PC-3 (cell line): ENCODE measurements at regions not wholly inside any gene's neighbourhood (a gene's known extent, or its start where the extent isn't known, plus 50 kb on each side); places are given as distances from the start of the nearest gene placed in this dataset.

ENCODE experiments used
- ATAC-seq: fragments of 200-7000 bp; cut with Tn5 transposase; 2 replicates; pipeline ENCODE4 v1.9.1; 2020; ENCODE audit warnings: mild to moderate bottlenecking, moderate library complexity
- BruUV-seq: library from RNA; stranded (reverse); fragments of 400-500 nt; replicated peaks from 2 replicates; lab custom pipeline; 2021; lab: Mats Ljungman, UMichigan
- CTCF ChIA-PET: fragments of 300-600 bp; sonication (Branson Sonifier 250); formaldehyde crosslinking; loops from one replicate; lab custom pipeline; 2022; ENCODE audit warnings: antibody characterized with exemption; lab: Charles Lee
- POLR2A ChIA-PET: fragments of 300-600 bp; sonication (Branson Sonifier 250); formaldehyde crosslinking; loops from one replicate; lab custom pipeline; 2022; ENCODE audit warnings: antibody characterized with exemption; ENCODE audit not compliant: unreplicated experiment; lab: Charles Lee
- DNase-seq: peaks from one replicate; pipeline ENCODE4 v3.0.0-alpha.2; 2015
- H2AFZ ChIP-seq: fragments of 300-600 bp; sonication (generic); 2 replicates; pipeline ENCODE4 v1.6.0; 2016; ENCODE audit warnings: antibody characterized with exemption, low read length
- H3F3A ChIP-seq: fragments of 300-600 bp; sonication (generic); one replicate; pipeline ENCODE4 v1.6.0; 2017; ENCODE audit warnings: antibody characterized with exemption, low read length, control low read depth, mild to moderate bottlenecking; ENCODE audit not compliant: unreplicated experiment
- H3K27ac ChIP-seq: fragments of 300-600 bp; sonication (generic); 2 replicates; pipeline ENCODE4 v1.5.1; 2016; ENCODE audit warnings: mild to moderate bottlenecking, low read length
- H3K27me3 ChIP-seq: fragments of 300-600 bp; sonication (generic); 2 replicates; pipeline ENCODE4 v1.6.1; 2016; ENCODE audit warnings: low read length, mixed read lengths
- H3K36me3 ChIP-seq: fragments of 300-600 bp; sonication (generic); 2 replicates; pipeline ENCODE4 v1.6.1; 2016; ENCODE audit warnings: low read depth, mixed run types, low read length, mixed read lengths
- H3K4me1 ChIP-seq: fragments of 300-600 bp; sonication (generic); 2 replicates; pipeline ENCODE4 v1.5.1; 2016; ENCODE audit warnings: low read length; ENCODE audit not compliant: insufficient read depth
- H3K4me2 ChIP-seq: fragments of 300-600 bp; sonication (generic); 2 replicates; pipeline ENCODE4 v1.6.0; 2016; ENCODE audit warnings: low read length
- H3K4me3 ChIP-seq: fragments of 300-600 bp; sonication (generic); 2 replicates; pipeline ENCODE4 v1.5.1; 2016; ENCODE audit warnings: mild to moderate bottlenecking, low read length, mixed read lengths
- H3K79me2 ChIP-seq: fragments of 300-600 bp; sonication (generic); 2 replicates; pipeline ENCODE4 v1.6.1; 2017; ENCODE audit warnings: low read length, mixed read lengths
- H3K9ac ChIP-seq: fragments of 300-600 bp; sonication (generic); 2 replicates; pipeline ENCODE4 v1.6.0; 2016; ENCODE audit warnings: mild to moderate bottlenecking, low read length
- H3K9me2 ChIP-seq: fragments of 300-600 bp; sonication (generic); replicated peaks from 2 replicates; pipeline ENCODE4 v1.6.1; 2016; ENCODE audit warnings: mixed run types, low read length, mixed read lengths
- H3K9me3 ChIP-seq: fragments of 300-600 bp; sonication (generic); 2 replicates; pipeline ENCODE4 v1.6.1; 2016; ENCODE audit warnings: low read length, mixed read lengths
- H4K20me1 ChIP-seq: fragments of 300-600 bp; sonication (generic); 2 replicates; pipeline ENCODE4 v1.6.1; 2016; ENCODE audit warnings: low read length, mixed read lengths
- EZH2 ChIP-seq: fragments of 300-600 bp; sonication (generic); IDR thresholded peaks from one replicate; pipeline ENCODE4 v1.6.1; 2017; ENCODE audit warnings: antibody characterized with exemption, mild to moderate bottlenecking, low read length; ENCODE audit not compliant: unreplicated experiment
- EZH2phosphoT487 ChIP-seq: fragments of 300-600 bp; sonication (generic); IDR thresholded peaks from 2 replicates; pipeline ENCODE4 v1.6.1; 2018; ENCODE audit warnings: mild to moderate bottlenecking, antibody characterized with exemption, low read length, borderline replicate concordance
- intact Hi-C: fragments of 100-400 bp; cut with micrococcal nuclease; formaldehyde crosslinking; loops from 2 replicates; pipeline ENCODE4 v1.9.0; 2023
- TF ChIP-seq, protein P1 (sequence below): fragments of 300-600 bp; sonication (generic); conservative IDR thresholded peaks from 2 replicates; pipeline ENCODE4 v1.5.1; 2017; ENCODE audit warnings: antibody characterized with exemption, low read depth, mild to moderate bottlenecking, low read length

DNA sequence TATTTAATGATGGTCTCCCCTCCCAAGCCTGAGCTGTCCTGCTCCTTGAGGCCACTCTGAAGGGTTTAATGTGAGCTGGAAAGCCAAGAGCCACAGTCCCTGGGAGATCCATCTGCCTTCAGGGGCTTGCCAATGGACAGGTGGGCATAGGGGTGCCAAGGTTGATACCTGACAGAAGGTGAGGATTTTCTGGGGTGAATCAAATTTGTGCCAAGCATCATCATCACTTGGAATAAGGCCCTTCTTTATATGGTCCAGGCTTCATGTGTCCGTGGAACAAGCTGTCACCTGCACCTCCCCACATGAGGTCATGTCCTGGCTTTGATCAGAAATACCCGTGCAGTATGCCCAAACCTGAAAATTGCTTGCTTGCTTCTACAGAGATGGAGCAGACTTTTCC is 71.9 kb upstream of the CTNNB1 start:
- Histone ChIP-seq H3K27ac (no peak overlapping the region), H3K36me3 (no peaks in the 10 kb centered on the region), H3K4me3 (no peak overlapping the region), H3K4me2 (no peak overlapping the region), H4K20me1 (no peaks in the 10 kb centered on the region), H3K9me3 (peaks cover 11% of the 10 kb centered on the region; the same call in 1 of the 2 replicates), H3K4me1 (peaks cover 21% of the 10 kb centered on the region), H2AFZ (no peak overlapping the region), H3K79me2 (no peaks in the 10 kb centered on the region), H3F3A (no peaks in the 10 kb centered on the region), H3K9me2 (no peaks in the 10 kb centered on the region), H3K27me3 (no peaks in the 10 kb centered on the region), H3K9ac (no peak overlapping the region)
- no peak for TF ChIP-seq EZH2phosphoT487
- no peak for TF ChIP-seq EZH2
- TF ChIP-seq, protein P1, sequence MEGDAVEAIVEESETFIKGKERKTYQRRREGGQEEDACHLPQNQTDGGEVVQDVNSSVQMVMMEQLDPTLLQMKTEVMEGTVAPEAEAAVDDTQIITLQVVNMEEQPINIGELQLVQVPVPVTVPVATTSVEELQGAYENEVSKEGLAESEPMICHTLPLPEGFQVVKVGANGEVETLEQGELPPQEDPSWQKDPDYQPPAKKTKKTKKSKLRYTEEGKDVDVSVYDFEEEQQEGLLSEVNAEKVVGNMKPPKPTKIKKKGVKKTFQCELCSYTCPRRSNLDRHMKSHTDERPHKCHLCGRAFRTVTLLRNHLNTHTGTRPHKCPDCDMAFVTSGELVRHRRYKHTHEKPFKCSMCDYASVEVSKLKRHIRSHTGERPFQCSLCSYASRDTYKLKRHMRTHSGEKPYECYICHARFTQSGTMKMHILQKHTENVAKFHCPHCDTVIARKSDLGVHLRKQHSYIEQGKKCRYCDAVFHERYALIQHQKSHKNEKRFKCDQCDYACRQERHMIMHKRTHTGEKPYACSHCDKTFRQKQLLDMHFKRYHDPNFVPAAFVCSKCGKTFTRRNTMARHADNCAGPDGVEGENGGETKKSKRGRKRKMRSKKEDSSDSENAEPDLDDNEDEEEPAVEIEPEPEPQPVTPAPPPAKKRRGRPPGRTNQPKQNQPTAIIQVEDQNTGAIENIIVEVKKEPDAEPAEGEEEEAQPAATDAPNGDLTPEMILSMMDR = no peak
- intact Hi-C loops = no loop called here
- BruUV-seq = no TSS peak
- ChIA-PET CTCF (no interaction called here), POLR2A (no interaction called here)
- DNase-seq (no peak), ATAC-seq (no peak)

DNA sequence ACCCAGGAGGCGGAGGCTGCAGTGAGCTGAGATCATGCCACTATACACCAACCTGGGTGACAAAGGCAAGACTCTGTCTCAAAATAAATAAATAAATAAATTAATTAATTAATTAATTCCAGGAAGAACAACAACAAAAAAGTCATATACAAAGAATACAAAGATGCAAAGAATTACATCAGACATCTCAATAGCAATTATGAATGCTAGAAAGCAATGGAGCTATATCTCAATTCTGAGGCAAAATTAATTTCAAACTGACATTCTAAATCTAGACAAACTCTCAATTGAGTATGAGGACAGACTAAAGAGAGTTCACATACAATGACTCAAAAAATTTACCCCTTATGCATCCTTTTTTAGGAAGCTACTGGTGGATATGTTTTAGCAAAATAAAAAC is 69.6 kb upstream of the CTNNB1 start:
- Histone ChIP-seq H3K79me2 (no peaks in the 10 kb centered on the region), H3K9me3 (peaks cover 11% of the 10 kb centered on the region; the same call in 1 of the 2 replicates), H3K4me1 (peaks cover 32% of the 10 kb centered on the region), H3K4me2 (no peak overlapping the region), H2AFZ (no peak overlapping the region), H3K4me3 (no peak overlapping the region), H3F3A (no peaks in the 10 kb centered on the region), H3K9ac (no peak overlapping the region), H3K36me3 (no peaks in the 10 kb centered on the region), H4K20me1 (no peaks in the 10 kb centered on the region), H3K27me3 (no peaks in the 10 kb centered on the region), H3K9me2 (no peaks in the 10 kb centered on the region), H3K27ac (peak overlapping the region; percentile 93)
- BruUV-seq = no TSS peak
- intact Hi-C loops = no loop called here
- ChIA-PET CTCF (no interaction called here), POLR2A (no interaction called here)
- TF ChIP-seq, protein P1 = no peak
- TF ChIP-seq EZH2phosphoT487 = no peak
- no peak for TF ChIP-seq EZH2
- no peak for ATAC-seq
- no peak for DNase-seq

DNA sequence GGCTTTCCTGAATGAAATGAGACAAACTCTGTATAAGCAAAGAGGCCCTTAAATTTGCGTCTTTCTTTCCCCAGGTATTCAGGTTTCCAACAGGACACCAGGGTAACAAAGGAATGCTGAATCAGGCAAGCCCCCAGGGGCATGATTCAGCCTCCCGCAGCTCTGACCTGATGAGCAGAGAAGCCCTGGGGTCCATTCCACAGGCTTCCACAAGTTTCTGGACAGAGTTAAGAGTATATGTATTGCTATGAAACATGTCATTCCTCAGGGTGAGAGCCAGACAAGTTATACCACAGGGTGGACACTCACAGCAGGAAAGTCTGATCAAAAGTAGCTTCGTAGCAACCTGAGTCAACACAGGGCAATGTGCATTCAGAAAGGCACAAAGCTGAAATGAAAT is 68.1 kb upstream of the CTNNB1 start:
- CTCF ChIA-PET = no interaction called here
- Histone ChIP-seq H4K20me1 (no peaks in the 10 kb centered on the region), H3K9ac (peak overlapping the region; percentile 55; the same call in 1 of the 2 replicates), H3K4me2 (peak overlapping the region; percentile 59), H3K27ac (peak overlapping the region; percentile 93), H3K4me1 (peaks cover 32% of the 10 kb centered on the region), H2AFZ (peak overlapping the region; percentile 39; the same call in 1 of the 2 replicates), H3K4me3 (peak overlapping the region; percentile 31; the same call in 1 of the 2 replicates), H3F3A (no peaks in the 10 kb centered on the region), H3K36me3 (no peaks in the 10 kb centered on the region), H3K9me3 (peaks cover 11% of the 10 kb centered on the region; the same call in 1 of the 2 replicates), H3K27me3 (no peaks in the 10 kb centered on the region), H3K9me2 (no peaks in the 10 kb centered on the region), H3K79me2 (no peaks in the 10 kb centered on the region)
- no peak for TF ChIP-seq EZH2
- no peak for TF ChIP-seq EZH2phosphoT487
- TF ChIP-seq, protein P1 = no peak
- intact Hi-C loops = no loop called here
- BruUV-seq = no TSS peak
- DNase-seq (peak; percentile 95), ATAC-seq (peak; percentile 48)
- POLR2A ChIA-PET = no interaction called here
